Astrocyte (in vitro differentiated cells and primary cell): ENCODE measurements at regions not wholly inside any gene's neighbourhood (a gene's known extent, or its start where the extent isn't known, plus 50 kb on each side); places are given as distances from the start of the nearest gene placed in this dataset.

Experiments
- DNase-seq: peaks from one replicate; pipeline ENCODE4 v3.0.0-alpha.2; 2010; ENCODE audit warnings: low read depth
- FAIRE-seq: peaks from 2 replicates; lab custom pipeline; 2011; peaks lifted over from hg19 to GRCh38; lab: Jason Lieb, UNC
- H2AFZ ChIP-seq: 2 replicates; pipeline ENCODE4 v1.6.0; 2012; ENCODE audit warnings: low read depth, low read length, inconsistent platforms
- H3K27ac ChIP-seq: 2 replicates; pipeline ENCODE4 v1.5.1; 2011; ENCODE audit warnings: low read depth, low read length, inconsistent platforms
- H3K27me3 ChIP-seq: 2 replicates; pipeline ENCODE4 v1.6.0; 2011; ENCODE audit warnings: low read length, inconsistent platforms; ENCODE audit not compliant: insufficient read depth
- H3K36me3 ChIP-seq: 2 replicates; pipeline ENCODE4 v1.5.1; 2011; ENCODE audit warnings: low read length, inconsistent platforms; ENCODE audit not compliant: insufficient read depth
- H3K4me1 ChIP-seq: 2 replicates; pipeline ENCODE4 v1.5.1; 2011; ENCODE audit warnings: low read length, inconsistent platforms; ENCODE audit not compliant: insufficient read depth
- H3K4me2 ChIP-seq: 2 replicates; pipeline ENCODE4 v1.6.0; 2012; ENCODE audit warnings: low read length, inconsistent platforms
- H3K4me3 ChIP-seq: 2 replicates; pipeline ENCODE4 v1.5.1; 2011; ENCODE audit warnings: low read depth, mild to moderate bottlenecking, low read length, inconsistent platforms; ENCODE audit not compliant: insufficient read depth
- H3K79me2 ChIP-seq: 2 replicates; pipeline ENCODE4 v1.6.0; 2012; ENCODE audit warnings: mild to moderate bottlenecking, low read length, inconsistent platforms; ENCODE audit not compliant: insufficient read depth
- H3K9ac ChIP-seq: 2 replicates; pipeline ENCODE4 v1.6.0; 2012; ENCODE audit warnings: mild to moderate bottlenecking, low read length, inconsistent platforms
- H3K9me3 ChIP-seq: 2 replicates; pipeline ENCODE4 v1.5.1; 2012; ENCODE audit warnings: low read depth, mild to moderate bottlenecking, low read length, inconsistent platforms; ENCODE audit not compliant: insufficient read depth
- H4K20me1 ChIP-seq: 2 replicates; pipeline ENCODE4 v1.6.0; 2012; ENCODE audit warnings: low read length, inconsistent platforms; ENCODE audit not compliant: insufficient read depth
- H3K27ac Mint-ChIP-seq: one replicate; pipeline ENCODE4 v1.8.0; 2021; ENCODE audit warnings: mild to moderate bottlenecking, mixed read lengths; ENCODE audit not compliant: unreplicated experiment
- H3K27me3 Mint-ChIP-seq: one replicate; pipeline ENCODE4 v1.8.0; 2021; ENCODE audit warnings: low read depth, mixed read lengths; ENCODE audit not compliant: unreplicated experiment
- H3K36me3 Mint-ChIP-seq: one replicate; pipeline ENCODE4 v1.8.0; 2021; ENCODE audit warnings: low read depth, mixed read lengths; ENCODE audit not compliant: unreplicated experiment
- H3K4me1 Mint-ChIP-seq: one replicate; pipeline ENCODE4 v1.8.0; 2021; ENCODE audit warnings: low read depth, mixed read lengths; ENCODE audit not compliant: unreplicated experiment
- H3K4me3 Mint-ChIP-seq: one replicate; pipeline ENCODE4 v1.8.0; 2021; ENCODE audit warnings: mild to moderate bottlenecking, moderate library complexity, mixed read lengths; ENCODE audit not compliant: unreplicated experiment
- H3K9me3 Mint-ChIP-seq: one replicate; pipeline ENCODE4 v1.8.0; 2021; ENCODE audit warnings: mild to moderate bottlenecking, mixed read lengths; ENCODE audit not compliant: unreplicated experiment
- EZH2 ChIP-seq: IDR thresholded peaks from 2 replicates; pipeline ENCODE4 v1.6.1; 2012; ENCODE audit warnings: mild to moderate bottlenecking, low read length, inconsistent platforms; ENCODE audit not compliant: insufficient read depth
- TF ChIP-seq, protein P1 (sequence below): IDR thresholded peaks from 2 replicates; pipeline ENCODE4 v1.5.1; 2011; ENCODE audit warnings: low read depth, mild to moderate bottlenecking, inconsistent platforms, low read length, moderate library complexity; ENCODE audit not compliant: insufficient read depth

DNA sequence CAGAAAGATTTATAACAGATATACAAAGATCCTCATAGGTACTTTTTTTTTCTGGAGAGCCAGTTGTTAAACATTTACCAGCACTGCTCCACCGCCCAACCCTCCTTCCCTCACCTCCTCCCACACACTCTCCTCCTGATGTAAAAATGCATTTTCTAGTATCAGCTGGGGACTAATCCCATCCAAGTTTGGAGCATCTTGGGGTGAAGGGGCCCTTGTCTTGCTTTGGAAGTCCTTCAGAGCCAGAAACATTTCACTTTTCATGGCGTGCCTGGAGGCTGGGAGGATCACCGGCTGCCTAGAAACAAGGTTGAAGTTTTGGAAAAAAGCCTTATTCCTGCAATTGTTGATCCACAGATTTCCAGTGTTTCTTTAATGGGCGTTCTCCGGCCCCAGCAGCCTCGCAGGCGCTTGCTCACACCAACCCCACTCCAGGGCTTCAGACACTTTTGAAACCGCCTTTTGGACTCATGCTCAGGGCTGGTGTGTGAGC is 165.1 kb upstream of the AFDN start:
- no peak overlapping the region for H2AFZ ChIP-seq
- H3K27ac ChIP-seq: no peak overlapping the region
- TF ChIP-seq, protein P1, sequence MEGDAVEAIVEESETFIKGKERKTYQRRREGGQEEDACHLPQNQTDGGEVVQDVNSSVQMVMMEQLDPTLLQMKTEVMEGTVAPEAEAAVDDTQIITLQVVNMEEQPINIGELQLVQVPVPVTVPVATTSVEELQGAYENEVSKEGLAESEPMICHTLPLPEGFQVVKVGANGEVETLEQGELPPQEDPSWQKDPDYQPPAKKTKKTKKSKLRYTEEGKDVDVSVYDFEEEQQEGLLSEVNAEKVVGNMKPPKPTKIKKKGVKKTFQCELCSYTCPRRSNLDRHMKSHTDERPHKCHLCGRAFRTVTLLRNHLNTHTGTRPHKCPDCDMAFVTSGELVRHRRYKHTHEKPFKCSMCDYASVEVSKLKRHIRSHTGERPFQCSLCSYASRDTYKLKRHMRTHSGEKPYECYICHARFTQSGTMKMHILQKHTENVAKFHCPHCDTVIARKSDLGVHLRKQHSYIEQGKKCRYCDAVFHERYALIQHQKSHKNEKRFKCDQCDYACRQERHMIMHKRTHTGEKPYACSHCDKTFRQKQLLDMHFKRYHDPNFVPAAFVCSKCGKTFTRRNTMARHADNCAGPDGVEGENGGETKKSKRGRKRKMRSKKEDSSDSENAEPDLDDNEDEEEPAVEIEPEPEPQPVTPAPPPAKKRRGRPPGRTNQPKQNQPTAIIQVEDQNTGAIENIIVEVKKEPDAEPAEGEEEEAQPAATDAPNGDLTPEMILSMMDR: no peak
- no peak for TF ChIP-seq EZH2
- Mint-ChIP-seq H3K36me3 (no peaks in the 10 kb centered on the region), H3K4me1 (peaks cover 22% of the 10 kb centered on the region), H3K27me3 (peaks cover 7% of the 10 kb centered on the region), H3K27ac (no peak overlapping the region), H3K4me3 (no peak overlapping the region), H3K9me3 (peaks cover 6% of the 10 kb centered on the region)
- H4K20me1 ChIP-seq: no peaks in the 10 kb centered on the region
- no peaks in the 10 kb centered on the region for H3K79me2 ChIP-seq
- H3K4me2 ChIP-seq: no peak overlapping the region
- no peak for DNase-seq
- peaks cover 5% of the 10 kb centered on the region for H3K4me1 ChIP-seq
- no peak overlapping the region for H3K9ac ChIP-seq
- no peak overlapping the region for H3K4me3 ChIP-seq
- peaks cover 3% of the 10 kb centered on the region for H3K27me3 ChIP-seq
- no peaks in the 10 kb centered on the region for H3K9me3 ChIP-seq
- no peak for FAIRE-seq
- no peaks in the 10 kb centered on the region for H3K36me3 ChIP-seq

DNA sequence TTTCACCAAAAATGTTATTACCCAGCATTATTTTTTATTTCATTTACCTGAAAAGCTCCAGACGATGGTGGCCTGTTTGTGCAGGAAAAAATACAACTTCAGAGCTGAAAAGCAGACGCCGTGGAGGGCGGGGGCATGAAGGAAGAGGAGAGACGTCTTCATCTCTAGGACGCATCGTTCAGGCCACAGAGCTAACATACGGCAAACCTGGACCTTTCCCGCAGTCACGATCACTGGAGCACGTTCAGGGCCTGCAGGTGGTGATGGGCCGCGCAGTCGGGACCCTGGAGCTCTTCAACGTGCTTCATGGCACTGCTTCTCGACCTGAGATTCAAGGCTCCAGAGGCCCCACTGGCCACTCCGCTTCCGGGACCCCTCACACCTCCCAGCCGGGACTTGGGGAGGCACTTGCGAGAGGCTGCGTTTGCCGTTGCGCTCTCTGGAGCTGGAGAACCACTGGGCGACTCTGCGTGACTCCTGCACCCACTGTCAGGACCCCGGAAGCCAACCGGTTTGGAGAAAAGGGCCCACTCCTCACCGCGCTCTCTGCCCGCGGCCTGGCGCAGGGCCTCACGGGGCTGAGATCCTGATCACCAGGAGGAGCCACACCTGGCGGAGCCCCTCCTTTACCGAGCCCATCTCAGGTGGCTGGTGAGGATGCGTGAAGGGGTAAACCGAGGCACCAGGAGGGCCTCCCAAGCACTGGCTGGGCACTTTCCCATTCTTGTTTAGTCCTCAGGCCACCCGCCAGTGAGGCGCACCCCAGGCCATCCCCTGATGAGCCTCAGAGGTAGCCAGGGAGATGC is 164.4 kb upstream of the AFDN start:
- Histone ChIP-seq H3K27ac (no peak overlapping the region), H3K4me3 (no peak overlapping the region), H4K20me1 (no peaks in the 10 kb centered on the region), H3K4me1 (peaks cover 5% of the 10 kb centered on the region), H3K36me3 (no peaks in the 10 kb centered on the region), H3K27me3 (peaks cover 3% of the 10 kb centered on the region), H2AFZ (no peak overlapping the region), H3K9ac (no peak overlapping the region), H3K79me2 (no peaks in the 10 kb centered on the region), H3K9me3 (no peaks in the 10 kb centered on the region), H3K4me2 (no peak overlapping the region)
- FAIRE-seq (no peak), DNase-seq (no peak)
- Mint-ChIP-seq H3K27me3 (peaks cover 14% of the 10 kb centered on the region), H3K4me3 (no peak overlapping the region), H3K36me3 (no peaks in the 10 kb centered on the region), H3K27ac (no peak overlapping the region), H3K4me1 (peaks cover 22% of the 10 kb centered on the region), H3K9me3 (peaks cover 6% of the 10 kb centered on the region)
- no peak for TF ChIP-seq EZH2
- TF ChIP-seq, protein P1: no peak

DNA sequence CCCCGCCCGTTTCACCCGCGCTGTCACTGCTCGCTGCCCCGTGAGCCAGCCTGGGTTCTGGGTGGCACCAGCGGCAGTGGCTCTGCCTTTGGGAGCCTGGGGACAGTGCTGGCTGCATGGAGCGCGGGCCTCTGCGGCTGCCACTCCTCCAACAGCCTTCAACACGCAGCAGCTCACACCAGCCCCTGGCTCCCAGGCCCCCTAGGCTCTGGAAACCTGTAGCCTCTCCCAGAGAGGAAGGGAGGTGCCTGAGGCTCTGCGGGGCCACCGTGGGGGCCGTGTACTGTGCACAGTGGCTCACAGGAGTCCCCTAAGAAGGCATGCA is 163.9 kb upstream of the AFDN start:
- TF ChIP-seq EZH2: no peak
- TF ChIP-seq, protein P1: no peak
- DNase-seq (no peak), FAIRE-seq (no peak)
- H3K9me3 Mint-ChIP-seq: peaks cover 6% of the 10 kb centered on the region
- H3K4me2 ChIP-seq: no peak overlapping the region
- H3K4me3 Mint-ChIP-seq: no peak overlapping the region
- no peaks in the 10 kb centered on the region for H3K9me3 ChIP-seq
- H4K20me1 ChIP-seq: no peaks in the 10 kb centered on the region
- H3K9ac ChIP-seq: no peak overlapping the region
- peaks cover 15% of the 10 kb centered on the region for H3K27me3 Mint-ChIP-seq
- H3K36me3 ChIP-seq: no peaks in the 10 kb centered on the region
- no peaks in the 10 kb centered on the region for H3K79me2 ChIP-seq
- no peak overlapping the region for H3K4me3 ChIP-seq
- H3K27me3 ChIP-seq: peaks cover 3% of the 10 kb centered on the region
- H3K4me1 Mint-ChIP-seq: peaks cover 22% of the 10 kb centered on the region
- no peak overlapping the region for H2AFZ ChIP-seq
- no peak overlapping the region for H3K27ac ChIP-seq
- no peaks in the 10 kb centered on the region for H3K36me3 Mint-ChIP-seq
- no peak overlapping the region for H3K27ac Mint-ChIP-seq
- H3K4me1 ChIP-seq: peaks cover 5% of the 10 kb centered on the region
